DOHH2 (cell line): ENCODE measurements at regions not wholly inside any gene's neighbourhood (a gene's known extent, or its start where the extent isn't known, plus 50 kb on each side); places are given as distances from the start of the nearest gene placed in this dataset.

ENCODE experiments used
- H3F3A ChIP-seq: fragments of 200-600 bp; sonication (generic), shearing (Covaris generic); 2 replicates; pipeline ENCODE4 v1.6.0; 2016; ENCODE audit warnings: antibody characterized with exemption, mild to moderate bottlenecking; ENCODE audit not compliant: control insufficient read depth, insufficient read depth
- H3K27ac ChIP-seq: fragments of 200-600 bp; sonication (generic); 2 replicates; pipeline ENCODE4 v1.5.1; 2014; ENCODE audit warnings: low read depth, mild to moderate bottlenecking, low read length, moderate library complexity
- H3K27me3 ChIP-seq: fragments of 200-600 bp; sonication (generic); 2 replicates; pipeline ENCODE4 v1.6.1; 2014; ENCODE audit warnings: mild to moderate bottlenecking, low read length, mixed read lengths; ENCODE audit not compliant: control insufficient read depth
- H3K36me3 ChIP-seq: fragments of 200-600 bp; sonication (generic); 2 replicates; pipeline ENCODE4 v1.6.1; 2014; ENCODE audit warnings: mild to moderate bottlenecking, low read length, moderate library complexity, mixed read lengths; ENCODE audit not compliant: control insufficient read depth
- H3K4me1 ChIP-seq: fragments of 200-600 bp; sonication (generic); 2 replicates; pipeline ENCODE4 v1.6.1; 2014; ENCODE audit warnings: mild to moderate bottlenecking, low read length, mixed read lengths; ENCODE audit not compliant: control insufficient read depth
- H3K4me2 ChIP-seq: fragments of 200-600 bp; sonication (generic); 2 replicates; pipeline ENCODE4 v1.6.0; 2014; ENCODE audit warnings: mild to moderate bottlenecking, low read length, moderate library complexity
- H3K4me3 ChIP-seq: fragments of 200-600 bp; sonication (generic); 2 replicates; pipeline ENCODE4 v1.5.1; 2014; ENCODE audit warnings: mild to moderate bottlenecking, low read length, mixed read lengths
- H3K79me2 ChIP-seq: fragments of 200-600 bp; sonication (generic); 2 replicates; pipeline ENCODE4 v1.6.1; 2014; ENCODE audit warnings: mild to moderate bottlenecking, low read length, mixed read lengths; ENCODE audit not compliant: control insufficient read depth
- H3K9me2 ChIP-seq: fragments of 200-600 bp; sonication (generic); replicated peaks from 2 replicates; pipeline ENCODE4 v1.6.1; 2014; ENCODE audit warnings: mild to moderate bottlenecking, low read length, mixed read lengths; ENCODE audit not compliant: control insufficient read depth
- H3K9me3 ChIP-seq: fragments of 200-600 bp; sonication (generic); 2 replicates; pipeline ENCODE4 v1.6.1; 2014; ENCODE audit warnings: antibody characterized with exemption, low read length, mixed read lengths; ENCODE audit not compliant: control insufficient read depth, insufficient read depth
- H4K20me1 ChIP-seq: fragments of 200-600 bp; sonication (generic); 2 replicates; pipeline ENCODE4 v1.6.0; 2014; ENCODE audit warnings: low read depth, mild to moderate bottlenecking, antibody characterized with exemption, low read length, moderate library complexity; ENCODE audit not compliant: control insufficient read depth, insufficient read depth
- EZH2phosphoT487 ChIP-seq: fragments of 200-600 bp; sonication (generic); IDR thresholded peaks from 2 replicates; pipeline ENCODE4 v1.6.1; 2017; ENCODE audit warnings: borderline replicate concordance, mild to moderate bottlenecking, antibody characterized with exemption, low read length, moderate library complexity, mixed read lengths
- TF ChIP-seq, protein P1 (sequence below): fragments of 200-600 bp; sonication (generic); IDR thresholded peaks from one replicate; pipeline ENCODE4 v1.5.1; 2014; ENCODE audit warnings: antibody characterized with exemption, mild to moderate bottlenecking, low read depth, low read length; ENCODE audit not compliant: poor library complexity, severe bottlenecking

DNA sequence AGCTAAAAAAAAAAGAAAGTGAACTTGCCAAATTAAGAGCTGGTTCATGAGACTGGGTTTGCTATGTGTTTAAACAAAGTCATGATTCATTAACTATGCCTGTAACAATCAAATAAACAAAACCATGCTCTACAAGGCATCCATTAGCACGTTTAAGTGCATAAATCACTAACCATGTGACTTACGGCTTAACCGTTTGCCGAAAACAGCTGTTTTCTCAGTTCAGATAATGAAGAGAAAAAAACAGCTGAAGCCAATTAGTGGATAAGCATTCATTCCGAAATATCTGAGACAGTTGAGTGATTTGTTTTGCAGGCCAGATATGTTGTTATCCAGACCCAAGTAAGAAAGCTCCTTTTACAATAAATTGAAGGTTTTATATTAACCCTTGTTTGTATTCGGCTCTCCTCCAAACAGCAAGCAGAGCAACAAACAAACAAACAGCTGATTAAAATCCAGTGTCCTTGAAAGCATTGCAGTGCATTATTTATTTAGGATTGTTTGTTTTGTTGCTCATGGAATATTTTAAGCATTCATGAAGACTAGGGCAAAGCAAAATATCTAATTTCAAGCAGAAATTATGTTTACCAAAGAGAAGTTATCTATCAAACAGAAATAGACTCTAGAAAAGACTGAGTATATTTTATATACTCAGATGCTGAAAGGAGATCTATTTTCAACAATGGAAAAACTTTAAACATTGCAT, 343.5 kb downstream of the RFPL4B start:
- Histone ChIP-seq H4K20me1 (no peaks in the 10 kb centered on the region), H3K4me2 (no peak overlapping the region), H3K4me1 (no peaks in the 10 kb centered on the region), H3K9me2 (no peaks in the 10 kb centered on the region), H3K27me3 (no peaks in the 10 kb centered on the region), H3K9me3 (no peaks in the 10 kb centered on the region), H3F3A (no peaks in the 10 kb centered on the region), H3K27ac (no peak overlapping the region), H3K36me3 (no peaks in the 10 kb centered on the region), H3K79me2 (no peaks in the 10 kb centered on the region), H3K4me3 (no peak overlapping the region)
- no peak for TF ChIP-seq EZH2phosphoT487
- TF ChIP-seq, protein P1, sequence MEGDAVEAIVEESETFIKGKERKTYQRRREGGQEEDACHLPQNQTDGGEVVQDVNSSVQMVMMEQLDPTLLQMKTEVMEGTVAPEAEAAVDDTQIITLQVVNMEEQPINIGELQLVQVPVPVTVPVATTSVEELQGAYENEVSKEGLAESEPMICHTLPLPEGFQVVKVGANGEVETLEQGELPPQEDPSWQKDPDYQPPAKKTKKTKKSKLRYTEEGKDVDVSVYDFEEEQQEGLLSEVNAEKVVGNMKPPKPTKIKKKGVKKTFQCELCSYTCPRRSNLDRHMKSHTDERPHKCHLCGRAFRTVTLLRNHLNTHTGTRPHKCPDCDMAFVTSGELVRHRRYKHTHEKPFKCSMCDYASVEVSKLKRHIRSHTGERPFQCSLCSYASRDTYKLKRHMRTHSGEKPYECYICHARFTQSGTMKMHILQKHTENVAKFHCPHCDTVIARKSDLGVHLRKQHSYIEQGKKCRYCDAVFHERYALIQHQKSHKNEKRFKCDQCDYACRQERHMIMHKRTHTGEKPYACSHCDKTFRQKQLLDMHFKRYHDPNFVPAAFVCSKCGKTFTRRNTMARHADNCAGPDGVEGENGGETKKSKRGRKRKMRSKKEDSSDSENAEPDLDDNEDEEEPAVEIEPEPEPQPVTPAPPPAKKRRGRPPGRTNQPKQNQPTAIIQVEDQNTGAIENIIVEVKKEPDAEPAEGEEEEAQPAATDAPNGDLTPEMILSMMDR: no peak

- H3K27ac ChIP-seq: no peak overlapping the region
- H3F3A ChIP-seq: no peaks in the 10 kb centered on the region
- no peak overlapping the region for H3K4me2 ChIP-seq
- TF ChIP-seq EZH2phosphoT487: no peak
- TF ChIP-seq, protein P1: no peak
- H3K36me3 ChIP-seq: no peaks in the 10 kb centered on the region
- no peaks in the 10 kb centered on the region for H3K9me3 ChIP-seq
- no peaks in the 10 kb centered on the region for H4K20me1 ChIP-seq
- H3K4me1 ChIP-seq: no peaks in the 10 kb centered on the region
- H3K4me3 ChIP-seq: no peak overlapping the region
- no peaks in the 10 kb centered on the region for H3K27me3 ChIP-seq
- no peaks in the 10 kb centered on the region for H3K79me2 ChIP-seq
- no peaks in the 10 kb centered on the region for H3K9me2 ChIP-seq
Observed at GRCh38 chr6:112691289-112691688, 344.2 kb downstream of the RFPL4B start.

- Histone ChIP-seq H3K4me1 (no peaks in the 10 kb centered on the region), H3K9me2 (no peaks in the 10 kb centered on the region), H4K20me1 (no peaks in the 10 kb centered on the region), H3K79me2 (no peaks in the 10 kb centered on the region), H3F3A (no peaks in the 10 kb centered on the region), H3K27me3 (no peaks in the 10 kb centered on the region), H3K27ac (no peak overlapping the region), H3K4me2 (no peak overlapping the region), H3K9me3 (no peaks in the 10 kb centered on the region), H3K4me3 (no peak overlapping the region), H3K36me3 (no peaks in the 10 kb centered on the region)
- TF ChIP-seq, protein P1: no peak
Observed at GRCh38 chr6:112695001-112695400, 347.9 kb downstream of the RFPL4B start.
